GM23338 (cell line): ENCODE measurements at regions not wholly inside any gene's neighbourhood (a gene's known extent, or its start where the extent isn't known, plus 50 kb on each side); places are given as distances from the start of the nearest gene placed in this dataset.

ENCODE experiments used
- ATAC-seq: fragments of 200-7000 bp; cut with Tn5 transposase; 3 replicates; pipeline ENCODE4 v1.9.1; 2020
- DNase-seq: peaks from one replicate; pipeline ENCODE4 v3.0.0-alpha.2; 2015; ENCODE audit warnings: low spot score
- H2AFZ ChIP-seq: fragments of 200-600 bp; sonication (generic); 2 replicates; pipeline ENCODE4 v1.8.0; 2016; ENCODE audit warnings: antibody characterized with exemption, mild to moderate bottlenecking, moderate library complexity
- H3F3A ChIP-seq: fragments of 200-600 bp; sonication (generic); replicated peaks from 2 replicates; pipeline ENCODE4 v1.8.0; 2017; ENCODE audit warnings: antibody characterized with exemption, mixed run types, low read depth
- H3K27ac ChIP-seq: fragments of 200-600 bp; sonication (generic); 2 replicates; pipeline ENCODE4 v1.6.1; 2016; ENCODE audit warnings: low read depth
- H3K27me3 ChIP-seq: fragments of 200-600 bp; sonication (generic); 2 replicates; pipeline ENCODE4 v1.8.0; 2016; ENCODE audit warnings: mild to moderate bottlenecking, mixed run types, moderate library complexity; ENCODE audit not compliant: insufficient read depth
- H3K36me3 ChIP-seq: fragments of 200-600 bp; sonication (generic); 2 replicates; pipeline ENCODE4 v1.8.0; 2016; ENCODE audit warnings: mild to moderate bottlenecking; ENCODE audit not compliant: insufficient read depth
- H3K4me1 ChIP-seq: fragments of 200-600 bp; sonication (generic); 2 replicates; pipeline ENCODE4 v1.8.0; 2016; ENCODE audit warnings: mild to moderate bottlenecking, moderate library complexity; ENCODE audit not compliant: insufficient read depth
- H3K4me2 ChIP-seq: fragments of 200-600 bp; sonication (generic); 2 replicates; pipeline ENCODE4 v1.7.1; 2017; ENCODE audit warnings: mixed run types
- H3K4me3 ChIP-seq: fragments of 200-600 bp; sonication (generic); 2 replicates; pipeline ENCODE4 v1.6.1; 2016; ENCODE audit warnings: mixed run types
- H3K79me2 ChIP-seq: fragments of 200-600 bp; sonication (generic); replicated peaks from 2 replicates; pipeline ENCODE4 v1.8.0; 2017; ENCODE audit warnings: mild to moderate bottlenecking; ENCODE audit not compliant: insufficient read depth
- H3K9me2 ChIP-seq: fragments of 200-600 bp; sonication (generic); 2 replicates; pipeline ENCODE4 v1.8.0; 2017; ENCODE audit not compliant: insufficient read depth
- H4K20me1 ChIP-seq: fragments of 200-600 bp; sonication (generic); replicated peaks from 2 replicates; pipeline ENCODE4 v1.8.0; 2017; ENCODE audit warnings: mild to moderate bottlenecking; ENCODE audit not compliant: insufficient read depth
- H3K27ac Mint-ChIP-seq: 2 replicates; pipeline ENCODE4 v1.8.0; 2020; ENCODE audit warnings: inconsistent platforms, mild to moderate bottlenecking, moderate library complexity, mixed read lengths
- H3K27me3 Mint-ChIP-seq: 3 replicates; pipeline ENCODE4 v1.8.0; 2022; ENCODE audit warnings: low read depth, mild to moderate bottlenecking, moderate library complexity, mixed read lengths, inconsistent platforms; ENCODE audit not compliant: insufficient read depth, poor library complexity
- H3K36me3 Mint-ChIP-seq: 3 replicates; pipeline ENCODE4 v1.8.0; 2021; ENCODE audit warnings: low read depth, mild to moderate bottlenecking, inconsistent platforms, moderate library complexity, mixed read lengths
- H3K4me1 Mint-ChIP-seq: 3 replicates; pipeline ENCODE4 v1.8.0; 2020; ENCODE audit warnings: mild to moderate bottlenecking, inconsistent platforms, mixed read lengths
- H3K4me3 Mint-ChIP-seq: 3 replicates; pipeline ENCODE4 v1.8.0; 2021; ENCODE audit warnings: moderate library complexity, mild to moderate bottlenecking, inconsistent platforms, mixed read lengths
- H3K9me3 Mint-ChIP-seq: 3 replicates; pipeline ENCODE4 v1.8.0; 2020; ENCODE audit warnings: moderate library complexity, mild to moderate bottlenecking, inconsistent platforms, mixed read lengths
- ETS1 ChIP-seq: IDR thresholded peaks from 2 replicates; pipeline ENCODE4 v1.6.1; 2016; ENCODE audit warnings: antibody characterized with exemption
- ZNF114 ChIP-seq: fragments of 250-450 bp; sonication (Bioruptor Pico); IDR thresholded peaks from 2 replicates; pipeline ENCODE4 v1.5.0; 2020; ENCODE audit warnings: mild to moderate bottlenecking, moderate library complexity
- TF ChIP-seq, protein P1 (sequence below): fragments of 250-450 bp; sonication (Bioruptor Pico); IDR thresholded peaks from 2 replicates; pipeline ENCODE4 v1.5.0; 2020; ENCODE audit warnings: mild to moderate bottlenecking, moderate library complexity

GRCh38 chr2:8081130-8081529 lies 600.7 kb upstream of the ID2 start (continued):
- TF ChIP-seq, protein P1, sequence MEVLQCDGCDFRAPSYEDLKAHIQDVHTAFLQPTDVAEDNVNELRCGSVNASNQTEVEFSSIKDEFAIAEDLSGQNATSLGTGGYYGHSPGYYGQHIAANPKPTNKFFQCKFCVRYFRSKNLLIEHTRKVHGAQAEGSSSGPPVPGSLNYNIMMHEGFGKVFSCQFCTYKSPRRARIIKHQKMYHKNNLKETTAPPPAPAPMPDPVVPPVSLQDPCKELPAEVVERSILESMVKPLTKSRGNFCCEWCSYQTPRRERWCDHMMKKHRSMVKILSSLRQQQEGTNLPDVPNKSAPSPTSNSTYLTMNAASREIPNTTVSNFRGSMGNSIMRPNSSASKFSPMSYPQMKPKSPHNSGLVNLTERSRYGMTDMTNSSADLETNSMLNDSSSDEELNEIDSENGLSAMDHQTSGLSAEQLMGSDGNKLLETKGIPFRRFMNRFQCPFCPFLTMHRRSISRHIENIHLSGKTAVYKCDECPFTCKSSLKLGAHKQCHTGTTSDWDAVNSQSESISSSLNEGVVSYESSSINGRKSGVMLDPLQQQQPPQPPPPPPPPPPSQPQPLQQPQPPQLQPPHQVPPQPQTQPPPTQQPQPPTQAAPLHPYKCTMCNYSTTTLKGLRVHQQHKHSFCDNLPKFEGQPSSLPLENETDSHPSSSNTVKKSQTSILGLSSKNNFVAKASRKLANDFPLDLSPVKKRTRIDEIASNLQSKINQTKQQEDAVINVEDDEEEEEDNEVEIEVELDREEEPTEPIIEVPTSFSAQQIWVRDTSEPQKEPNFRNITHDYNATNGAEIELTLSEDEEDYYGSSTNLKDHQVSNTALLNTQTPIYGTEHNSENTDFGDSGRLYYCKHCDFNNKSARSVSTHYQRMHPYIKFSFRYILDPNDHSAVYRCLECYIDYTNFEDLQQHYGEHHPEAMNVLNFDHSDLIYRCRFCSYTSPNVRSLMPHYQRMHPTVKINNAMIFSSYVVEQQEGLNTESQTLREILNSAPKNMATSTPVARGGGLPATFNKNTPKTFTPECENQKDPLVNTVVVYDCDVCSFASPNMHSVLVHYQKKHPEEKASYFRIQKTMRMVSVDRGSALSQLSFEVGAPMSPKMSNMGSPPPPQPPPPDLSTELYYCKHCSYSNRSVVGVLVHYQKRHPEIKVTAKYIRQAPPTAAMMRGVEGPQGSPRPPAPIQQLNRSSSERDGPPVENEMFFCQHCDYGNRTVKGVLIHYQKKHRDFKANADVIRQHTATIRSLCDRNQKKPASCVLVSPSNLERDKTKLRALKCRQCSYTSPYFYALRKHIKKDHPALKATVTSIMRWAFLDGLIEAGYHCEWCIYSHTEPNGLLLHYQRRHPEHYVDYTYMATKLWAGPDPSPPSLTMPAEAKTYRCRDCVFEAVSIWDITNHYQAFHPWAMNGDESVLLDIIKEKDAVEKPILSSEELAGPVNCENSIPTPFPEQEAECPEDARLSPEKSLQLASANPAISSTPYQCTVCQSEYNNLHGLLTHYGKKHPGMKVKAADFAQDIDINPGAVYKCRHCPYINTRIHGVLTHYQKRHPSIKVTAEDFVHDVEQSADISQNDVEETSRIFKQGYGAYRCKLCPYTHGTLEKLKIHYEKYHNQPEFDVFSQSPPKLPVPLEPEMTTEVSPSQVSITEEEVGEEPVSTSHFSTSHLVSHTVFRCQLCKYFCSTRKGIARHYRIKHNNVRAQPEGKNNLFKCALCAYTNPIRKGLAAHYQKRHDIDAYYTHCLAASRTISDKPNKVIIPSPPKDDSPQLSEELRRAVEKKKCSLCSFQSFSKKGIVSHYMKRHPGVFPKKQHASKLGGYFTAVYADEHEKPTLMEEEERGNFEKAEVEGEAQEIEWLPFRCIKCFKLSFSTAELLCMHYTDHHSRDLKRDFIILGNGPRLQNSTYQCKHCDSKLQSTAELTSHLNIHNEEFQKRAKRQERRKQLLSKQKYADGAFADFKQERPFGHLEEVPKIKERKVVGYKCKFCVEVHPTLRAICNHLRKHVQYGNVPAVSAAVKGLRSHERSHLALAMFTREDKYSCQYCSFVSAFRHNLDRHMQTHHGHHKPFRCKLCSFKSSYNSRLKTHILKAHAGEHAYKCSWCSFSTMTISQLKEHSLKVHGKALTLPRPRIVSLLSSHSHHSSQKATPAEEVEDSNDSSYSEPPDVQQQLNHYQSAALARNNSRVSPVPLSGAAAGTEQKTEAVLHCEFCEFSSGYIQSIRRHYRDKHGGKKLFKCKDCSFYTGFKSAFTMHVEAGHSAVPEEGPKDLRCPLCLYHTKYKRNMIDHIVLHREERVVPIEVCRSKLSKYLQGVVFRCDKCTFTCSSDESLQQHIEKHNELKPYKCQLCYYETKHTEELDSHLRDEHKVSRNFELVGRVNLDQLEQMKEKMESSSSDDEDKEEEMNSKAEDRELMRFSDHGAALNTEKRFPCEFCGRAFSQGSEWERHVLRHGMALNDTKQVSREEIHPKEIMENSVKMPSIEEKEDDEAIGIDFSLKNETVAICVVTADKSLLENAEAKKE: no peak
- no peak for TF ChIP-seq ZNF114 (CRISPR knock-in tag)

- Mint-ChIP-seq H3K4me3 (no peak overlapping the region), H3K4me1 (no peaks in the 10 kb centered on the region), H3K9me3 (peaks cover 7% of the 10 kb centered on the region; the same call in 2 of the 3 replicates), H3K27me3 (no peaks in the 10 kb centered on the region), H3K36me3 (peaks cover 7% of the 10 kb centered on the region; the same call in 2 of the 3 replicates), H3K27ac (no peak overlapping the region)
- no peaks in the 10 kb centered on the region for H3K79me2 ChIP-seq
- H2AFZ ChIP-seq: no peak overlapping the region
- H3K4me1 ChIP-seq: no peaks in the 10 kb centered on the region
- H4K20me1 ChIP-seq: no peaks in the 10 kb centered on the region
- H3K9me2 ChIP-seq: peaks cover 10% of the 10 kb centered on the region; the same call in 1 of the 2 replicates
- no peaks in the 10 kb centered on the region for H3F3A ChIP-seq
- H3K27ac ChIP-seq: no peak overlapping the region
- DNase-seq (no peak), ATAC-seq (no peak)
- no peak for TF ChIP-seq ETS1
- TF ChIP-seq, protein P1: no peak
- H3K27me3 ChIP-seq: no peaks in the 10 kb centered on the region
- H3K4me3 ChIP-seq: no peak overlapping the region
- H3K36me3 ChIP-seq: no peaks in the 10 kb centered on the region
- no peak overlapping the region for H3K4me2 ChIP-seq
These were observed 599.0 kb upstream of the ID2 start for GRCh38 chr2:8082840-8083239.
